GM21576 (cell line): ENCODE measurements at regions not wholly inside any gene's neighbourhood (a gene's known extent, or its start where the extent isn't known, plus 50 kb on each side); places are given as distances from the start of the nearest gene placed in this dataset.
"Not testable (repeated sequence)": the region's sequence is repeated elsewhere in the genome, so short reads cannot be mapped to it uniquely, and the experiment has no call there.

ENCODE experiments used
- ATAC-seq: cut with Tn5 transposase; IDR thresholded peaks from one replicate; pipeline ENCODE4 v1.9.1; 2021; ENCODE audit warnings: mild to moderate bottlenecking, moderate library complexity; ENCODE audit not compliant: unreplicated experiment

DNA sequence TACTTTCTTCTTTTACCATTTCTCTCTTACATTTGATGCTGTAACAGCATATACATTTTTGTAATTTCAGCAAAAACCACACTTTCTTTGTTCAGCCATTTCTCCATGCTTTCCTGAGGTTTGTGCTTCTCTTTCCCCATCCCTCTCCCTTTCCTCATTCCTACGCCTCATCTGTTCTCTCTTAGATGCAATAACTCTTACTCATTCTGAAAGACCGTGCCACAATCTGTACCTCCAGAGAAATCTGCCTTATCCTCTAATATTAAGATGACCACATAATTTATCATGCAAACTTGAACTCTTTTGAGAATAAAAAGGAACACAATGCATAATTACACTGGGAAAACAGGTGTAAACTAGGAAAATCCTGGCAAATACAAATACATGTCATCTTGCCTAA, 588.9 kb downstream of the JRKL start:
- no peak for ATAC-seq

DNA sequence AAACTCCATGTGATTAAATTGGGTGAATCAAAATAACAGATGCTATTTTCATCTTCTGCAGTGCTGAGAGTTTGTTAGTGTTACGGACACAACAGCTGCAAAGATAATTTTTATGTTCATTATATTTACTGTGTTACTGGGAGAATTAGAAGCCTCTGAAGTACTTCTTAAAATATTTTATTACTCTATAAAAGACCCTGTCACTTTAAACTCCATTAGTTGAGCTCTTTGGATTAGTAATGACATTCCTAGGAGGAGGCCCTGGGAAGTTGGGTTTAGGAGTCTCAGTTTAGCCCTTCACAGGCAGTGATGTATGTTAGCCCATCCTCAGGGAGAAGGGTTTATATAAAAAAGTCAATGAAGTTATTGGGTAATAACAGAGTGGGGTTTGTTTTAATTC, 596.7 kb downstream of the JRKL start:
- ATAC-seq, result no peak

DNA sequence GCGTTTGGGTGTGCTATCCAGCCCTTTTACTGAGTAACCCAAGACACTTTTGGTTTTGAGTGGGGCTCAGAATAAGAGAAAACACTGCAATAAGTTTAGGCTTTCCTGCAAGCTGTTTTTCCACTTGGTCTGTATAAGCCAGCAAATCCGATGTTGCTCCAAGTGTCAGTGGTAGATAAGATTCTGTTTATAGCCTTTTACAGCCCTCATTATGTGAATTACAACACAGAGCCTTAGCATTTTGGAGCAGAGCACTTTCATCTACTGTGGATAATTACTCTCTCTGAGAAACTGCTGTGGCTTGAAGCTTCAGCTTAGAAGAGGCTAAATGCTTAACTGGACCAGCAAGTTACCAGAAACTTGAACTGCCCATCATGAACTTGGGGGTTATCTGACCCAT, 601.1 kb downstream of the JRKL start:
- ATAC-seq, result no peak

DNA sequence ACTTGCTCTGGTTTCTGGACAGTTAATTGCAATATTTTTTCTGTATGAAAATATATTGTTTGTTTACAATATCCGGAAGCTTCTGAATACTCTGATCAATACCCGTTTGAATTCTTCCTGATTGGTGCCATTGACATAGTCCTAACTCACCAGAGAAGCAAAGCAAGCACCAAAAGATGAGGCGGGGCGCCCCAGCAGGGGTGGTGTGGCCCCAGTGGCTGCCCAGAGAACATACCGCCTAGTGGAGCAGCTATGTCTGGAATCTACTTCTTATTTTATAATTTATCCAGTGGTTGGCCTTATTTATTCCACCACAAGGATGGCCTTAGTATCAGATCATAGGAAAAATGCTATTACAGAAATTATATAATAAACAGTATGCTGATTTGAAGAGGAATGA, 610.7 kb downstream of the JRKL start:
- no peak for ATAC-seq

DNA sequence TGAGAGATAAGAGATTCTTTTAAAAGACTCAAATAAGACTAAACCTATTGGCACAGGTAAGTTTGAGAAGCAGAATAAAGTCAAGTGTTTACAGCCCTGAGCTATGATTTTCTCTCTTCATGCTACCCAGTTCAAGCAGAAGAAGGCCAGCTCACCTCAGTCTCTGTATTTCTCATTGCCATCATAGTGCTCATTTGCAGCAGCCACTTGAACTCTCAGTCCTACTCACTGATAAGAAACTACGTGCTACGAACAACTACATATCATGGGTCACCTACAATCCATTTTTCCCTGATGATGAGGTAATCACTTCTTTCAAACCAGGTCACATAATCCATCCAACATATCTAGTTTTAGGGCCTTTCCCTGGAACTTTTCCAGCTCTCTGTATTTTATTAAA, 617.5 kb downstream of the JRKL start:
- ATAC-seq, result no peak

DNA sequence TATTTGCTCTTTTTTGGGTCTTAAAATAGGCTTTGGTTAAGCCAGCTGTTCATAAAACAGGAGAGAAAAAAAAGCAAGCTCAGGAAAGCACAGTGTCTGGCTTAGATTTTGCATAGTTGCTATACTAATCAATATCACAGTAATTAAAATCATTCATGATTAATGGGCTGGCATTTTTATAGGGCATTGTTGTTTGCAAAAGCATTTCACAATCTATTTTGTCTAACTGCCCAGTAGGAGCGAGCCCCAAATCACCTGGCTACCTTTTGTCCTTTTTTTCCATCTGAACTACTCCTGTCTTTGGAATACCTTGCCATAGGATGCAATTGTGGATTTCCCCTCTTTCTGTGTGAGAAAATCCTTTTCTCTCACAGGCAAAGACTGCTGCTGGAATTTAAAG, 619.8 kb downstream of the JRKL start:
- ATAC-seq, result no peak

DNA sequence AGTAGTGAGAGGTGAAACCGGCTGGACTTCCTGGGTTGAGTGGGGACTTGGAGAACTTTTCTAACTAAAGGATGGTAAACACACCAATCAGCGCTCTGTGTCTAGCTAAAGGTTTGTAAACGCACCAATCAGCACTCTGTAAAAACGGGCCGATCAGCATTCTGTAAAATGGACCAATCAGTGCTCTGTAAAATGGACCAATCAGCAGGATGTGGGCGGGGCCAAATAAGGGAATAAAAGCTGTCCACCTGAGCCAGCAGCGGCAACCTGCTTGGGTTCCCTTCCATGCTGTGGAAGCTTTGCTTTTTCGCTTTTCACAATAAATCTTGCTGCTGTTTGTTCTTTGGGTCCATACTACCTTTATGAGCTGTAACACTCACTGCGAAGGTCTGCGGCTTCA, 621.2 kb downstream of the JRKL start:
- ATAC-seq, result not testable (repeated sequence)

DNA sequence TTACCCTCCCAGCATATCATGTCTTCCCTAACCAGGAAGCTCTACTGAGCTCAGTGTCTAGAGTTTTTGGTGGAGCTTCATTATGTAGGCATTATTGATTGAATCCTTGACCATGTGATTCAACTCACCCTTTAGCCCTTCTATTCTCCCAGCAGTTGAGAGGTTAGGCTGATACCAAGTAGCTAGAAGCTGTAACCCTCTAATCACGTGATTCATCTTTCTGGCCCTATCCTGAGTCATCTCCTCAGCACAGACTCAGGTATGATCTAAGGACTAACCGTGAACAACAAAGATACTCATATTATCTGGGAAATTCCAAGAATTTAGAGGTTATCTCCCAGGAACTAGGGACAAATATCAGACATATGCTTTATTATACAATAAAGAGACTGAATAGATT, 625.5 kb downstream of the JRKL start:
- ATAC-seq, result no peak

DNA sequence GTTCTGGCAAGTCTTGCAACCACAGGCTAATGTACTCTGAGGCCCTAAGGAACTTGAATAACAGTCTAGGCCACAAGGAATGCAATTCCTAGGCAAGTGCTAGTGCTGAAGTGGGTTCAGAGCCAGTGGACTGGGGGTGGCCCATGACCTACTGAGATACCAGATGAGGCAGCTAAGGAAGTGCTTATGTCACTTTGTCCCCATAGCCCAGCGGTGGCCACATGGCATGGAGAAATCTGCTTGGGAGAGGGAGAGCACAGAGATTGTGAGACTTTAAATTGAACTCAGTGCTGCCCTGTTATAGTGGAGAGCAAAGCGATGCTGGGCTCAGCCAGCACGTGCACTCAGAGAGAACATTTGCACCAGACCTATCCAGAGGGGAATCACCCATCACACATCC, 629.5 kb downstream of the JRKL start:
- no peak for ATAC-seq

DNA sequence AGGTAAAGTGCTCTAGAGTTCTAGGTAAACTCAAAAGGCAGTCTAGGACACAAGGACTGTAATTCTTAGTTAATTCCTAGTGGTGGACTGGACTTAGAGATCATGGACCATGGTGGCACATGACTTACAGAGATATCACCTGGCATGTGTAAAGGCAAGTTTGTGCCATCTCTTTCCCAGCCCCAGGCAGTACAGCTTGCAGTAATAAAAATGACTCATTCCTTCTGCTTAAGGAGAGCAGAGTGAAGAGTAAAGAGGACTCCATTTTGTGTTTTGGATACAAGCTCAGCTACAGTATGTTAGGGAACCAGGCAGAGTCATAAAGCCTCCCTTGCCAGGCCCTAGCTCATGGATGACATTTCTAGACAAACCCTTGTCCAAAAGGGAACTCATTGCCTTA, 629.9 kb downstream of the JRKL start:
- no peak for ATAC-seq

DNA sequence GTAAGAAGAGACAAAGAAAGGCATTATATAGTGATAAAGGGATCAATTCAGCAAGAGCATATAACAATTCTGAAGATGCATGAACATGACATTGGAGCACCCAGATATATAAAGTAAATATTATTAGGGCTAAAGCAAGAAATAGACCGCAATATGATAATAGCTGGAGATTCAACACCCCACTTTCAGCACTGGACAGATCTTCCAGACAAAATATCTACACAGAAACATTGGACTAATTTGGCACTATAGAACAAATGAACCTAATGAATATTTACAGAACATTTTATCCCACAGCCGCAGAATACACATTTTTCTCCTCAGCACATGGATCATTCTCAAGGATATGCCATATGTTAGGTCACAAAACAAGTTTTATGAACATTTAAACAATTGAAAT, 633.1 kb downstream of the JRKL start:
- ATAC-seq, result no peak

DNA sequence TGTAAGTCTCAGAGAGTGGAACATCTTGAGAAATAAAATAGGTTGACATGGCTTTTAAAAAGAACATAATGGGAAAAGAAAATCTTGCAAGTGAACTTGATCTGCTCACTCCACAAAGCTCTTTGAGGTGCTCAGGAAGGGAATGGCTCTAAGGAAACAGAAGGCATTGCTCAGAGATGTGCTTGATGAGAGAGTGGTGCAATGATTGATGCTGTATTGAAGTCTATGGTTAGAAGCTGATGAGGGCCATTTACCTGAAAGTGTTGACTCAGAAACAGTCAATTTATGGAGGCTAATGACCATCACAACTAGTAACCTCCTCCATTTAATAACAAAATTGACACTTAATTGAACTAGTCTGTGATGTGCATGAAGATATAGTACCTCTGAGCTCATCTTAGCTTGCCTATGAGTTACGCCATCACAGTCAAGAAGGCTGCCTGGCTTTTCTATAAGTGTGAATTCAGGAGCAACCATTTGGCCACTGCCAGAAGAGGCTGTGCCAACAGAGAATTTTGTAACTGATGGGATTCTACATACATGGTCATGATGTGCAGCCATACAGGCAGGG, 639.1 kb downstream of the JRKL start:
- ATAC-seq, result no peak

DNA sequence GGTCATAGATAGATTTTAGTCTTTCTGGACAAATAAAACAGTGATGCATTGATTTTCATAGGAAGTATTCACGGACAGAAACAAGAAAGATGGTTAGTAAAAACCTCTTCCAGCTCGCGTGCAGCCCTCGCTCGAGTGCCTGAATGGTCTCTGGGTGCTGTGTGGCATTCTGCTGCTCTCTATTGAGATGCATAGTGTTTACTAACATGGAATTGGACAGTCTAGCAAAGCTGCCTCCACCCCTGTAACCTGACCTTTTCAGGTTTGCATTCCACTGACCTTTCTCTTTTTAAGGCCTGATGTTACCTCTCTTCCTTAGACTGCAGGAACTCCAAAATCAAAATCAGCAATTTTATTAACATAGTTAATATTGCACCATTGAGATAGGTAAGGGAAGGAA, 643.4 kb downstream of the JRKL start:
- no peak for ATAC-seq

DNA sequence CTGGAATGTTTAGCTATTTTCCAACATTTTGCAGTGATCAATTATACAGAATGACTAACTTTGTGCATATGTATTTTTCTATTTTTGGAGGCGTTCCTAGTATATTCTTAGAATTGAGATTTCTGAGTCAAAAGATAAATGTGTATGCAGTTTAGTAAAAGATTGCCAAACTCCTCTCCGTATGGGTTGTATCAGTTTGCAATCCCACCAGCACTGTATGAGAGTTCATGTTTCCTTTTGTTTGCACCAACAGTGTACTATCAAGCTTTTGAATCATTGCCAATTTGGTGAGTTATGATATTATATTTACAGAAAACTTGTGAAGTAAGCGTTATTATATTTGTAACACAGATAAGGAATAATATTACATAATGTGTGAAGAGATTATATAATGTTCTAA, 658.7 kb downstream of the JRKL start:
- ATAC-seq, result no peak

DNA sequence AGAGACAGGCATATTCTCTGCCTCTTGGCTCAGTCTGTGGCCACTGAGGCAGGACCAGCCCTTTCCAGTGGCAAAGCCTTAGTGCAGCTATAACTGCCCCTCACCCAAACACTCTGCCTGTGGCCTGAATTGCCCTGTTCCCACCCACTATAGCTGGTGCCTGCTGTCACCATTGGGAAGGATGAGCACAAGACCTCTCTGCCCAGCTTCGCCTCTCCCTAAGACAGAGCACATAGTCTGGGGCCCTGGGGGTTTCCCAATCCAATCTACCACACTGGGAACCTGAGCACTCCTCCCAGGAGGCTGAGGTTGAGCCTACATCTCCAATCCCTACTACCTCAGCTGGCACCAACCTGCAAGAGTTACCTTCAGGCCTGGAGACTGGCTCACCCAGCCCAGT, 670.4 kb downstream of the JRKL start:
- ATAC-seq, result no peak

DNA sequence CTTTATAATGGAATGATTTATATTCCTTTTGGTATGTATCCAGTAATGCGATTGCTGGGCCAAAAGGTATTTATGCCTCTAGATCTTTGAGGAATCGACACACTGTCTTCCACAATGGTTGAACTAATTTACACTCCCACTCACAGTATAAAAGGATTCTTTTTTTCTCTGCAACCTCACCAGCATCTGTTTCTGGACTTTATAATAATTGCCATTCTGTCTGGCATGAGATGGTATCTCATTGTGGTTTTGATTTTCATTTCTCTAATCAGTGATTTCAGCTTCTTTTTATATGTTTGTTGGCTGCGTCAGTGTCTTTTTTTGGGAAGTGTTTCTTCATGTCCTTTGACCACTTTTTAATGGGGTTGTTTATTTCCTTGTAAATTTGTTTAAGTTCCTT, 679.3 kb downstream of the JRKL start:
- ATAC-seq, result no peak

DNA sequence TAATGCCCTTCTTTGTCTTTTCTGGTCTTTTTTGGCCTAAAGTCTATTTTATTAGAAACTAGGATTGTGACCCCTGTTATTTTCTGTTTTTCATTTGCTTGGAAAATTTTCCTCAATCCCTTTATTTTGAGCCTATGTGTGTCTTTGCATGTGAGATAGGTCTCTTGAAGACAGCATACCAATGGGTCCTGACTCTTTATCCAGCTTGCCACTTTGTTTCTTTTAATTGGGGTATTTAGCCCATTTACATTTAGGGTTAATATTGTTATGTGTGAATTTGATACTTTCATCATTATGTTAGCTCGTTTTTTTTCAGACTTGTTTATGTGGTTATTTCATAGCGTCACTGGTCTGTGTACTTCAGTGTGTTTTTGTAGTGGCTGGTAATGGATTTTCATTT, 682.6 kb downstream of the JRKL start:
- ATAC-seq, result no peak

DNA sequence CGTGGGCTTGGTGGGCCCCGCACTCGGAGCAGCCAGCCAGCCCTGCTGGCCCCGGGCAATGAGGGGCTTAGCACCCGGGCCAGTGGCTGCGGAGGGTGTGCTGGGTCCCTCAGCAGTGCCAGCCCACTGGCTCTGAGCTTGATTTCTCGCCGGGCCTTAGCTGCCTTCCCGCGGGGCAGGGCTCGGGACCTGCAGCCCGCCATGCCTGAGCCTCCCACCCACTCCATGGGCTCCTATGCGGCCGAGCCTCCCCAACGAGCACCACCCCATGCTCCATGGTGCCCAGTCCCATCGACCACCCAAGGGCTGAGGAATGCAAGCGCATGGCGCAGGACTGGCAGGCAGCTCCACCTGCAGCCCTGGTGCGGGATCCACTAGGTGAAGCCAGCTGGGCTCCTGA, 686.9 kb downstream of the JRKL start:
- ATAC-seq, result not testable (repeated sequence)

DNA sequence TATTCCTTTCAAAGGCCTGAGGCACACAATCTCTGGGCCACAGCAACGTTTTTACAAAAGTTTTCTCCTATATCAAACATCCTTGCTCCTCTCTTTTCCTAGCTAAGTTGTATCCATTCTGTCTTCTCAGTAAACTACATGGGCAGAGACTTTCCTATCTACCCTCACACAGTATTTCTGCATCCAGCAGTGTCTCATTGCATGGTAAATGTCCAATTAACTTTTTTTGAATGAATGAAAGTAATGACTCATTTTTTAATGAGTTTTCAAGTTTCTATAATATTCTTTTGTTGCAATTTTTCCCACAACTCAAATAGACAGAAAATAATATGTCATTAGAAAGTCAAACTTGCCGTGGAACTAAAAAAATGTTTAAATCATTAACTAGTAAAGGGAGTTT, 688.6 kb downstream of the JRKL start:
- ATAC-seq, result no peak

DNA sequence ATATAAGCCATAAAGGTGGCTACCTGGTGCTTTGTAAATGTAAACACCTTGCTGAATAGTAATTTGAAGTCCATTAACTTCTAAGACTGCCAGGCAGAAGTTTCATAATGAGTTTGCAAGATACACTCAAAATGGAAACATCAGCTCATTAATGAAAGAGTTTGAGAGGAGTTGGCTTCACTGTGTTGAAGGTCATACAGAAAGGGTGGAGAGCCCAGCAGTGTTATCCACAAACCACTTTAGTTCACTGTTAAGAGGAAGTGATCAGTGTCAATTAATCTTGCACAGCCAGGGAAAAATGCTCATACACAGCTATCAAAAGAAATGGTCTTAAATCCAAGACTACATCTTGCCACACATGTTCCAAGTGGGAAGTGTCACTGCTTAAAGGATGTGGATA, 689.4 kb downstream of the JRKL start:
- ATAC-seq, result no peak

DNA sequence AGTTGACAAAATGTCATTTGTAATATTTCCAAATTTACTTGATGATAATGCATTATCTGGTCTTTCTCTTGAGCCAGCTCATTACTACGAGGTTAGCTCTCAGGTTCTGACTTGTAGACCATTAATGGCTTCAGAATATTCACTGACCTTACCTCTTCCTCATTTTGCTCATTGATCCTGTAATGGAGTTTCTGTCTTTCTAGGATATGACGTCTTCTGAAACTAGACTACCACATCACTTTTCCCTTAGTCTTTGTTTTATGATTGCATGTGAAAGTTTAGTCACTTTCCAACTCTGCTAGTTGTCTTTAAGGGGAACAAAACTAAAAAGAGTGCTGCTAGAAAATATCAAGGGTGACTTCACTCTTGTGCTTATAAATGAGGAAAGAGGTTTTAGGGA, 697.6 kb downstream of the JRKL start:
- no peak for ATAC-seq

DNA sequence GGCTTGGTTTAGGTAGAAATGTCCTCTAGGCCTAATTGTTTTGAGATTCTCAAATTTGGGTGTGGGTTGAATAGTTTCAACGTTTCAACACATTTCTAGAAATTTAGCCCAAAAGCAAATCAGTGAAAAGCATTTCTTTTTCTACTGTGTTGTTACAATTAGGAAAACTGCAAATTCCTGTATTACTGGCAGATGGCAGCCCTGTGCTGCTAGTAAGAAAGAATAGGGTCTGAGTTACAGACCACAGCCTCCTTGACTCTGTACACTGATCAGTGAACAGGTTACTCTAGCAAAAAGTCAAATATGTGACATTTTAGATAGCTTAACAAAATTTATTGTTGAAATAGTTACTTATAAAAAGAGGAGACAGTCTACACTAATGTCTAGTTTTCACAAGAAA, 703.0 kb downstream of the JRKL start:
- no peak for ATAC-seq

DNA sequence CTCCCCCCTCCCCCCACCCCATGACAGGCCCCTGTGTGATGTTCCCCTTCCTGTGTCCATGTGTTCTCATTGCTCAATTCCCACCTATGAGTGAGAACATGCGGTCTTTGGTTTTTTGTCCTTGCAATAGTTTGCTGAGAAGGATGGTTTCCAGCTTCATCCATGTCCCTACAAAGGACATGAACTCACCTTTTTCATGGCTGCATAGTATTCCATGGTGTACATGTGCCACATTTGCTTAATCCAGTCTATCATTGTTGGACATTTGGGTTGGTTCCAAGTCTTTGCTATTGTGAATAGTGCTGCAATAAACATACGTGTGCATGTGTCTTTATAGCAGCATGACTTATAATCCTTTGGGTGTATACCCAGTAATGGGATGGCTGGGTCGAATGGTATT, 712.4 kb downstream of the JRKL start:
- not testable (repeated sequence) for ATAC-seq

DNA sequence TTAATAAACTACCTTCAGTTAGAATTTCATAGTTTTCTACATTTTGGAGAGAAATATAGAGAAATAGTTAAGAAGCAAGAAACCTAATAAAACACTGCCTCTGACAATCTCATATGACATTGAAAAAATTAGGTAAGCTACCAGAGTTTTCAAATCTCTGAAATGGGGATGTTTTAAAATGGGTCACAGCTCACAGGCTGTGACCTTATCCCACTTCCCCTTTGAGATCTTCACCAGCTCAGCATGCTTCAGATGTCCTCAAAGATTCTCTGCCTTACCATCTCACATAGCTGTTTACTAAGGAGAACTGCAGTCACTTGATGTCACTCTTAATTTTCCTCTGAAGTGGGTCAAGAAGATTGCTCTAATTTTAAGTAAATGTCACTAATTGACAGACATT, 717.8 kb downstream of the JRKL start:
- no peak for ATAC-seq
